Natural killer cell (primary cell): ENCODE measurements at regions not wholly inside any gene's neighbourhood (a gene's known extent, or its start where the extent isn't known, plus 50 kb on each side); places are given as distances from the start of the nearest gene placed in this dataset.

Experiments
- ATAC-seq, 3 donors: fragments of 150-1000 bp in 2 of 3; fragments of 200-7000 bp in 1 of 3; cut with Tn5 transposase; 1 replicate in 1 of 3; 2 replicates in 2 of 3; pipeline ENCODE4 v1.10.0; 2021; ENCODE audit warnings: mild to moderate bottlenecking in 2 of 3, moderate library complexity in 2 of 3
- DNase-seq, 2 donors: peaks; one replicate each; pipeline versions ENCODE4 v3.0.0 to v3.0.0-alpha.2; 2013 to 2021; ENCODE audit warnings: mixed read lengths in 1 of 2
- H3K27ac ChIP-seq: one replicate; pipeline ENCODE4 v1.5.1; 2013; ENCODE audit warnings: mild to moderate bottlenecking, low read length
- H3K27me3 ChIP-seq: one replicate; pipeline ENCODE4 v1.6.1; 2013; ENCODE audit warnings: low read length; ENCODE audit not compliant: control insufficient read depth, insufficient read depth
- H3K36me3 ChIP-seq: one replicate; pipeline ENCODE4 v1.6.1; 2013; ENCODE audit warnings: low read length; ENCODE audit not compliant: control insufficient read depth, insufficient read depth
- H3K4me1 ChIP-seq: one replicate; pipeline ENCODE4 v1.6.1; 2013; ENCODE audit warnings: low read length; ENCODE audit not compliant: control insufficient read depth, insufficient read depth
- H3K4me3 ChIP-seq: one replicate; pipeline ENCODE4 v1.5.1; 2013; ENCODE audit warnings: low read length
- H3K9me3 ChIP-seq: one replicate; pipeline ENCODE4 v1.6.1; 2013; ENCODE audit warnings: low read length; ENCODE audit not compliant: control insufficient read depth, insufficient read depth
- H3K27ac Mint-ChIP-seq, 2 donors: one replicate each; pipeline ENCODE4 v1.8.0; 2022; ENCODE audit warnings: mild to moderate bottlenecking in 2 of 2, mixed read lengths in 2 of 2, moderate library complexity in 1 of 2
- H3K27me3 Mint-ChIP-seq, 2 donors: one replicate each; pipeline ENCODE4 v1.8.0; 2022; ENCODE audit warnings: low read depth in 2 of 2, mixed read lengths in 2 of 2
- H3K36me3 Mint-ChIP-seq: one replicate; pipeline ENCODE4 v1.8.0; 2022; ENCODE audit warnings: mixed read lengths
- H3K4me1 Mint-ChIP-seq, 2 donors: one replicate each; pipeline ENCODE4 v1.8.0; 2022; ENCODE audit warnings: mixed read lengths in 2 of 2
- H3K4me3 Mint-ChIP-seq: one replicate; pipeline ENCODE4 v1.8.0; 2022; ENCODE audit warnings: mild to moderate bottlenecking, moderate library complexity, mixed read lengths
- H3K9me3 Mint-ChIP-seq, 2 donors: one replicate each; pipeline ENCODE4 v1.8.0; 2022; ENCODE audit warnings: mixed read lengths in 2 of 2
- WGBS: methylation state at CpG from one replicate; pipeline ENCODE4 v1.1.7; 2013; ENCODE audit warnings: missing lambda C conversion rate; ENCODE audit not compliant: insufficient coverage; 5-methylcytosine and 5-hydroxymethylcytosine counted together
- intact Hi-C: fragments of 100-400 bp; cut with micrococcal nuclease; formaldehyde crosslinking; loops from one replicate; pipeline ENCODE4 v1.14.2; 2022
- TF ChIP-seq, protein P1 (sequence below): fragments of 200-600 bp; IDR thresholded peaks from one replicate; pipeline ENCODE4 v1.8.0; 2022; ENCODE audit warnings: antibody characterized with exemption

DNA sequence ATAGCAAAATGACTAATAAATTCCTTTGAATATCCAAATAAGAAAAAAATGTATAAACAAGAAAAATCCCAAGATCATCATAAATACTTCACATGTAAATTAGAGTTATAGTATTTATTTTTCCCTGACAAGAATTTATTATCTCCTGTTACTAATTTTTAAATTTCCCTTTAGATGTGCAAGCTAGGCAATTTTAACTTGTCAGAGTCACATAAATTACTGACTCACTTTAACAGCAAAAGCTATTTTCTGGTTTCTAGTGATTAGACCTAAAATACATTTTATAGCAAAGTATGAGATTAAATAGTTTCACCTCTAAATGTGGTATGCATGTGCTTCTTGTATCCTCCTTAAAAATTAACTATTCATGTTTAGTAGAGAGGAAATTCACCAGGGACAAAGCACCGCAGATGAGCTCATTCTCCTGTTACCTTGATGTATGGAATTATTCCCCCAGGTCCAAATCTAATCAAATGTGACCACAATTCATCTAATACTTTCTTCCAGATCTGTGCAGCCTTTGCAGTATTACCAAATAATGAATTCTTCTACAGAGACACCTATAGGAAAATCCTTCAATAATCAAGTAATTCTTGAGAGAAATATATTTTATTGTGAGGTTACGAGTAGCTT is 621.2 kb downstream of the DNAJB9 start:
- no peaks in the 10 kb centered on the region for H3K4me1 Mint-ChIP-seq
- Histone ChIP-seq H3K4me3 (no peak overlapping the region), H3K36me3 (no peaks in the 10 kb centered on the region), H3K4me1 (no peaks in the 10 kb centered on the region), H3K9me3 (no peaks in the 10 kb centered on the region), H3K27me3 (no peaks in the 10 kb centered on the region), H3K27ac (no peak overlapping the region)
- peaks cover 14 to 28% of the 10 kb centered on the region in 2 donors for H3K9me3 Mint-ChIP-seq
- no peaks in the 10 kb centered on the region for H3K36me3 Mint-ChIP-seq
- DNase-seq (no peak), ATAC-seq (no peak)
- no peak overlapping the region for H3K4me3 Mint-ChIP-seq
- H3K27me3 Mint-ChIP-seq: no peaks in the 10 kb centered on the region
- intact Hi-C loops: no loop called here
- TF ChIP-seq, protein P1, sequence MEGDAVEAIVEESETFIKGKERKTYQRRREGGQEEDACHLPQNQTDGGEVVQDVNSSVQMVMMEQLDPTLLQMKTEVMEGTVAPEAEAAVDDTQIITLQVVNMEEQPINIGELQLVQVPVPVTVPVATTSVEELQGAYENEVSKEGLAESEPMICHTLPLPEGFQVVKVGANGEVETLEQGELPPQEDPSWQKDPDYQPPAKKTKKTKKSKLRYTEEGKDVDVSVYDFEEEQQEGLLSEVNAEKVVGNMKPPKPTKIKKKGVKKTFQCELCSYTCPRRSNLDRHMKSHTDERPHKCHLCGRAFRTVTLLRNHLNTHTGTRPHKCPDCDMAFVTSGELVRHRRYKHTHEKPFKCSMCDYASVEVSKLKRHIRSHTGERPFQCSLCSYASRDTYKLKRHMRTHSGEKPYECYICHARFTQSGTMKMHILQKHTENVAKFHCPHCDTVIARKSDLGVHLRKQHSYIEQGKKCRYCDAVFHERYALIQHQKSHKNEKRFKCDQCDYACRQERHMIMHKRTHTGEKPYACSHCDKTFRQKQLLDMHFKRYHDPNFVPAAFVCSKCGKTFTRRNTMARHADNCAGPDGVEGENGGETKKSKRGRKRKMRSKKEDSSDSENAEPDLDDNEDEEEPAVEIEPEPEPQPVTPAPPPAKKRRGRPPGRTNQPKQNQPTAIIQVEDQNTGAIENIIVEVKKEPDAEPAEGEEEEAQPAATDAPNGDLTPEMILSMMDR: no peak
- no peak overlapping the region for H3K27ac Mint-ChIP-seq
- WGBS: 90% methylated on average over 1 of the region's 2 CpGs

- Mint-ChIP-seq H3K9me3 (peaks cover 22 to 28% of the 10 kb centered on the region in 2 donors), H3K4me1 (no peaks in the 10 kb centered on the region), H3K4me3 (no peak overlapping the region), H3K27ac (no peak overlapping the region), H3K27me3 (no peaks in the 10 kb centered on the region), H3K36me3 (peaks cover 15% of the 10 kb centered on the region)
- ATAC-seq (no peak), DNase-seq (no peak)
- Histone ChIP-seq H3K36me3 (no peaks in the 10 kb centered on the region), H3K9me3 (no peaks in the 10 kb centered on the region), H3K27me3 (no peaks in the 10 kb centered on the region), H3K4me3 (no peak overlapping the region), H3K4me1 (no peaks in the 10 kb centered on the region), H3K27ac (no peak overlapping the region)
- 100% methylated on average over 2 of the region's 2 CpGs for WGBS
- intact Hi-C loops: no loop called here
- TF ChIP-seq, protein P1: no peak
Measured at GRCh38 chr7:109206196-109206595, 636.5 kb downstream of the DNAJB9 start.

- Histone ChIP-seq H3K9me3 (peaks cover 16% of the 10 kb centered on the region), H3K36me3 (no peaks in the 10 kb centered on the region), H3K4me3 (no peak overlapping the region), H3K4me1 (no peaks in the 10 kb centered on the region), H3K27ac (no peak overlapping the region), H3K27me3 (no peaks in the 10 kb centered on the region)
- H3K27me3 Mint-ChIP-seq: no peaks in the 10 kb centered on the region
- no peak overlapping the region for H3K27ac Mint-ChIP-seq
- WGBS: 69% methylated on average over 3 of the region's 3 CpGs
- ATAC-seq: no peak
- intact Hi-C loops: no loop called here
- no peaks in the 10 kb centered on the region for H3K4me1 Mint-ChIP-seq
- no peak for DNase-seq
- no peak overlapping the region for H3K4me3 Mint-ChIP-seq
- TF ChIP-seq, protein P1: no peak
- peaks cover 14 to 18% of the 10 kb centered on the region in 2 donors for H3K9me3 Mint-ChIP-seq
- H3K36me3 Mint-ChIP-seq: no peaks in the 10 kb centered on the region
Measured at GRCh38 chr7:109213081-109213480, 643.4 kb downstream of the DNAJB9 start.

GRCh38 chr7:109215341-109215740 is 645.7 kb downstream of the DNAJB9 start:
- Histone ChIP-seq H3K4me3 (no peak overlapping the region), H3K4me1 (no peaks in the 10 kb centered on the region), H3K36me3 (no peaks in the 10 kb centered on the region), H3K27ac (no peak overlapping the region), H3K9me3 (peaks cover 16% of the 10 kb centered on the region), H3K27me3 (no peaks in the 10 kb centered on the region)
- no peaks in the 10 kb centered on the region for H3K4me1 Mint-ChIP-seq
- peaks cover 11 to 21% of the 10 kb centered on the region in 2 donors for H3K9me3 Mint-ChIP-seq
- H3K4me3 Mint-ChIP-seq: no peak overlapping the region
- intact Hi-C loops: no loop called here
- H3K36me3 Mint-ChIP-seq: no peaks in the 10 kb centered on the region
- ATAC-seq (no peak), DNase-seq (no peak)
- H3K27ac Mint-ChIP-seq: no peak overlapping the region
- 71% methylated on average over 3 of the region's 3 CpGs for WGBS
- TF ChIP-seq, protein P1: no peak
- no peaks in the 10 kb centered on the region for H3K27me3 Mint-ChIP-seq
